NCI-H1930 (cell line): ENCODE measurements at regions not wholly inside any gene's neighbourhood (a gene's known extent, or its start where the extent isn't known, plus 50 kb on each side); places are given as distances from the start of the nearest gene placed in this dataset.
"Not testable (repeated sequence)": the region's sequence is repeated elsewhere in the genome, so short reads cannot be mapped to it uniquely, and the experiment has no call there.

Source experiments
- DNase-seq, 2 experiments: peaks; one replicate each; lab custom pipeline; 2025; lab: John Stamatoyannopoulos, UW

DNA sequence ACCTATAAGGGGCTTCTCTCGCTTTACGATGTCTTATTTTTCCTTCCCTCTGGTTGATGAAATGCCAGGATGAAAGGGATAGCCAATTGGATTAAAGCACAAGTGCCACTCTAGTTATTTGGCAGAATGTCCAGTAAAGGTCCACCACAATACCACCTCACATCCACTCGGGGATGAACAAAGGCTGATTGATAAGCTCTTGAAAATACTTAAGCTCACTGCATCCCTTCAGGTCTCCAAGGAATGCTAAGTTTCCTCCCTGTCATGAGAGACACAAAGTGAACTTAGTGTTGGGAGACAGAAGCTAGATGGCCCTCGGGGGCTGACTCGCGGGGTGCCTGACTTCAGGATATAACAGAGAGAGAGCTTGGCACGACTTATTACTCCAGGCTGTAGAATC is 185.9 kb upstream of the ZNF644 start:
- not testable (repeated sequence) for DNase-seq

DNA sequence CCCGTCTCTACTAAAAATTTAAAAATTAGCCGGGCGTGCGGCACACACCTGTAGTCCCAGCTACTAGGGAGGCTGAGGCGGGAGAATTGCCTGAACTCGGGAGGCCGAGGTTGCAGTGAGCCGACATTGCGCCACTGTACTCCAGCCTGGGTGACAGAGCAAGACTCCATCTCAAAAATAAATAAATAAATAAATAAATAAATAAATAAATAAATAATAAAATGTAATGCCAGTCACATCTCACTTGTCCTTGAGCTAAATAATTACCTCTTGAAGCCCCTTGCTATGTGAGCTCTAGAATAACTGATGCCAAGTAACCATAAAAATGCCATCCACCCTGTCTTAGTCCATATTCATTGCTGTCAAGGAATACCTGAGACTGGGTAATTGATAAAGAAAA is 182.3 kb upstream of the ZNF644 start:
- not testable (repeated sequence) for DNase-seq

DNA sequence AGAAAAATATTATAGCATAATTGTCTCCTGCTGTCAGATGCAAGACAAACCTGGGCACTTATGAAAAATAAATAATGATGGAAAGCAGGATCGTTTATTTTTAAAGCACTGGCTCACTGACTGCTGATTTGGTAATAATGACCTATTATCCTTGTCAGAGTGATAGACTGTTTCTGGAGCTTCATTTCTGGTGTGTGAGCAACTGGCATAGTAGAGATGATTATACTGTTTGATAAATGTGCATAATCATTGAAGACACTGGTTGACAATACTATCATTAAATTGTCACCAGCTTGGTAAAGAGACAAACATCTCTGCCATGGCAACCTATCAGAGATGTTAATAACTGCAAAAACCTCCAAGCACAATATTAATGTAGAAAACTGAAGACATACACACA is 179.9 kb upstream of the ZNF644 start:
- DNase-seq, result peak in 1 of 2 experiments; percentile 25

DNA sequence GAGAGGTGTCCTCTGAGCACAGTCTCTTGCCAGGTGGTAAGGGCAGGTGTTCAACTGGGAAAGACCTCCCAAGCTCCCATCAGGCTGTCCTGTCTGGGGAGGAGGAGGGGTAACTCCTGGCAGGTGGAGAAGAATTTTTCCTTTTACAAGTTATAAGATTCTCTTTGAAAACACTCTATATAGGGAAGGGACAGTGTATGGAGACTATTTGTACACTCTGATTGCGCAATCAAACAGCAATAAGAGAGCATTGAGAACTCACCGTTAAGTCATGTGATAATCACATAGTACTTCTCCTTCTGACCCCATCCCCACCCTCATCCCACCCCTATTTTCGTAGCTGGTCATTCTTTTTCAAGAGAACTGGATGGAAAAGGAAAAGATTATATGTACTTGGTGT is 179.3 kb upstream of the ZNF644 start:
- DNase-seq, result no peak

DNA sequence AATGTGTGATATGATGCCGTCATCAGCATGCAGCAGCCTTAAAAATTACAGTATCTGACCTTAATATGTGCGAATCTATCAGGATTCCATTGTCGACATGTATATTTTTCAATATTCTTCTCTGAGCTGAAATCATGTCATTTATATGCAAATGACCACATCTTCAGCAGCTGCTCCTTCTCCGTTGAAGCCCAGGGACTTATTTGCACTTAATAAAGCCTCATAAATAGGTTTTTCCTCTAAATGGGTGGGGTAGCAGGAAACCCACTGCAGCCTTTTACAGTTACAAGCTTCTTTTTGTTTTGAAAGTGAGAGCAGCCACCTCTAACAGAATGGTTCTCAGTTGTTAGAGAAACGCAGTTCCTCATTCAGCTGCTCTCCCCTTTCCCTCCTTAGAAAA is 178.8 kb upstream of the ZNF644 start:
- DNase-seq, result no peak

DNA sequence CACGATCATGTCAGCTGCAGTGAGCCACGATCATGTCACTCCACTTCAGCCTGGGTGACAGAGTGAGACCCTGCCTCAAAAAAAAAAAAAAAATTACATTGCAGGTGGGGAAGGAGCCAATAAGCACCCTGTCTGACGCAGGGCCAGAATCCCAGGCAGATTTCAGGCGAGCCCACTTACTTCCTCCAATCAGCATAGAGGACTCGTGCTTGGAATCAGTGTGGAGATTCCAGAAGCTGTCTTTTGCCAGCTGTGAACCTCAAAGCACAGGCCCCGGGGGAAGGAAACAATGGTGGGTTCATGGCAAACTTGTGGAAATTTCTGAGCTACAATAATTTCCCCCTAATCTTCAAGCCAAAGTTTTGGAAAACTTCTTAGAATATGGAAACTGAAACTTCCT is 178.2 kb upstream of the ZNF644 start:
- DNase-seq, result no peak

DNA sequence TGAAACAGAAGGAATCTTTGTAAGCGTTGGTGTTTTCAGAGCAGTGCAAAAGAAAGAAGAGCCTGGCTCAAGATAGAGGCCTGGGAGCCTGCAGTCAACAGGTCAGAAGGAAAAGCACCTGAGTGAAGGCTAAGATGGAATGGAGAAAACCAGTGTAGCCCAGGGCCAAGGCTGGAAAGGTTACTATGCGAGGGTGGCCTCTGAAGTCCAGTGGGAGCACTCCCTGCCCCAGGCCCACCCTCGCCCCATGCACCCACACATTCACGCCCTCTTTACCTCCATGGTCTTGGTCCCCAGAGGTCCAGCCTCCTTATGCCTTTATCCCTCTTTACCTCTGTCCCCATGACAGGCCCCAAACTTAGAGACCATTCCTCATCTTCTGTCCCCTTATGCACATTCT is 169.2 kb upstream of the ZNF644 start:
- DNase-seq, result no peak

DNA sequence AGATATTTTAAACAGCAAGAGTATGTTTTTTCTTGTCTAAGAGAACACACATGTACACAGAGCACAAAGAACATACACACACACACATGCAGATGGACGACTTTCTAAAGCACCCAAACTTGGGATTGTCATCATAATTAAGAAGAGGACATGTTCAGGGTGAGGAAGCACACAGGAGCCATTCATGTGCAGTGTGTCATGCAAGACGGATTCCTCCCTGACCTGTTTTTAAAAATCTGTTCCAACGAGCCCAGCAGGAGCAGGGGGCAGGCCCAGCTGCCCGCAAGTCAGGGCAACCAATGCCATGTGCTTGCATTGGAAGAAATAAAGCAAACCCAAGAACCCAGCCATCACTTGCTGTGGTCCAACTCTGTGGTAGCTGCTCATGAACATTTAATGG is 167.3 kb upstream of the ZNF644 start:
- no peak for DNase-seq

DNA sequence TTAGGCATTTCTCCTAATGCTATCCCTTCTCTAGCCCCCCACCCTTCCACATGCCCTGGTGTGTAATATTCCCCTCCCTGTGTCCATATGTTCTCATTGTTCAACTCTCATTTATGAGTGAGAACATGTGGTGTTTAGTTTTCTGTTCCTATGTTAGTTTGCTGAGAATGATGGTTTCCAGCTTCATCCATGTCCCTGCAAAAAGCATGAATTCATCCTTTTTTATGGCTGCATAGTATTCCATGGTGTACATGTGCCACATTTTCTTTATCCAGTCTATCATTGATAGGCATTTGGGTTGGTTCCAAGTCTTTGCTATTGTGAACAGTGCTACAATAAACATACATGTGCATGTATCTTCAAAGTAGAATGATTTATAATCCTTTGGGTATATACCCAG is 161.0 kb upstream of the ZNF644 start:
- DNase-seq, result not testable (repeated sequence)

DNA sequence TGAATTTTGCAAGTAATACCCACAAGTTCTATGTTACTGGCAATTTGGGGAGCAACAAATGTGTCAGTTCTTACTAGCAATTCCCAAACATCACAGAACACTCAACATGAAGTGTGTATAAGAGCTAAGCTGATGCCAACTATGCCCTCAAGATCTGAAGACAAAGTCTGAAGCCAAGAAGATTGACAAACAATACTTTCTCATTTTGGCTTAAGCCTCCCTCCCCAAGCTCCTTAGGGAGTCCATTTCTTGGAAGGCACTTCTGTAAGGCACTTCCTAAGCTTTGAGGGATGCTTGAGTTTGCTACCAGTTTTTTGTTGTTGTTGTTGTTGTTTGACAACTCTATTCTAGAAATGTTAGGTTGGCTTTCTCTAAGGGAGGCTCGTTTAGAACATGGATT is 154.4 kb upstream of the ZNF644 start:
- DNase-seq, result no peak

DNA sequence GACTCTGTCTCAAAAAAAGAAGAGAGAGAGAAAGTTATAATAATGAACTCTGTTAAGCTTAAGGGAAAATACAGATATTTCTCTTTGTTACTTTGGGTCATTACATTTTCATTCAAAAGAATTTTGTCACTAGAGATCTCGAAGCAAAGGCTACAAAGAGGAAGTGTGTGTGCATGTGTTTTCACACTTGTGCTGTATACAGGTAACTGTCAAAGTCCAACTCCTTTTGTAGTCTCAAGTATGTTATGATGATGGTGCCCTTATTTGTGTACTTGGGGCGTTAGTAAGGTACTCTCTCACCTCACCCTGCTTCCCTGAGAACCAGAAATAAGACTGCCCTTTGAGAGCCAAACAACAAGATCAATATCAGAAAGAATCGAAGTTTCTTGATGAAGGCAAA is 152.9 kb upstream of the ZNF644 start:
- no peak for DNase-seq

DNA sequence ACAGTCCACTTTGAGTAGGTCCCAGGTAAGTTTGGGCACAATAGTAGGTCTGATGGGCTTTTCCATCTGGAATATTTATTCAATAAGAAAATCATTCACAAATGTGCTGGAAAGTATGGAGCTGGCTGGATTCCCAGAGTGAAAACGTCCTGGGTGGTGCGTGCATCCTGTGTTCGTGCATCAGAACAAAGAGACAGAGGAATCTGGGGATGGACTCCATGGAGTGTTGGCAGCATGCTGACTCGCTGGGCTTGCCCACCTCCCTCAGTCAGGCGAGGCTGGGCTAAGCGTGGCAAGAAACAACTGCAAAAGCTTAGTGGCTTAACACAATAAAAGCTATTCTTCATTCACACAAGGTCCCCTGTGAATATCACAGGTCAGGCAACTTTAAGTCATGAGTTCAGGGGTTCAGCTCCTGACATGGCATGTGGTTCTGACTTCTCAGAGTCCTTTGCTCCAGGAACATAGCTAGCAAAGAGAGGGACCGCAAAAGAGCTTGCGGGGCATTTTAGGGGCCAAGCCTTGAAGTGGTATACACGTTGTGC is 151.6 kb upstream of the ZNF644 start:
- DNase-seq, result no peak

DNA sequence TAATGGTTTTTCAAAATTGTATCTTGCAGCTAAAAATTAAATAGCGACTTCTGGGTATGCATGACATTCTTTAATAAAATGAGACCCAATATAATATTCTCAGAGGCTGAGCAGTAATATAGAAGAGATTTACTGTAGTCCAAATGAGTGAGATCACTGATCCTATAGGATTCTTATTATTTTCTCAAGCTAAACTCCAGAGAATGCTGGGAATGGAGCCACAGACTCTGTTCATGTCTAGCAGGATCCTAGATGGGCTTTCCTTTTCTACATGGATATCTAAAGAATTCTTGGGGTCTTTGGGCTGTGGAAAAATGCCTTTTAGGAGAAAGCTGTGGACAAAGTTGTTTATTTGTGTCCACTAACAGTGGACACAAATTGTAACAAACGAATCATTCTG is 150.7 kb upstream of the ZNF644 start:
- no peak for DNase-seq

DNA sequence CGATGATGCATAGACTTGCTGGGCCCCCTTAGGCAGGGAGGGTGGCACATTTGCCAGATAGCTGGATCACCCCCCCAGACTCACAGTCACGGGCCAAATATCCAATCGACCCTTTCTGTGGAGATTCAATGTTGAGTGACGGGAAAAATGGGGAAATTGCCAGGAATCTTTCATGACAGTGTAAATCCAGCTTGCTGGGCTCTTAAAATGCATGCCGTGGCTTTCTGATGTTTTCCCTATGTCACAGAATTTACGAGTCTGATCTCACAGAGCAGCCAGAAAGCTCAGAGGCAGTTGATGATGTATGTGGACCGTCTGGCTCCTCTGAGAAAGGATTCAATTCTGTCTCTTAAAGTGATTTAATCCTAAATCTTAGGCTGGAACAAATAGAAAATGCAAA is 150.1 kb upstream of the ZNF644 start:
- DNase-seq, result no peak

DNA sequence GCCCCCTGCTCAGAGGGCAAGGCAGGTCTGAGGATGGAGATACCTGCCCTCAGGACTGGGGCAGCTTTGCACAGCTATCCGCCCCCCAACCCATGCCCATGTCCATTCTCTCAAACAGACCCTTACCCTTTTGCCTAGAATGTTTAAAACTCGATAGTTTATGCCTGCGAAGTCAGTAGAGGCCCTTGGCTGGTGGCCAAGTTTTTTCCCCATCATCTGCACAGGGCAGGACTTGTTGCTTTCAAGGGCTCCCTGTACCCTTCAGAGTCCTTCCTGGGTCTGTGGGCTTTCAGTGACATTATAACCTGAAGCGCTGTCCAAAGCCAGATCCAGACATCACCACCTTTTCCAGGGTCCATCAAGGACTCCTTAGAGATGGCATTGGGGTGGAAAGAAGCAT is 148.7 kb upstream of the ZNF644 start:
- no peak for DNase-seq

DNA sequence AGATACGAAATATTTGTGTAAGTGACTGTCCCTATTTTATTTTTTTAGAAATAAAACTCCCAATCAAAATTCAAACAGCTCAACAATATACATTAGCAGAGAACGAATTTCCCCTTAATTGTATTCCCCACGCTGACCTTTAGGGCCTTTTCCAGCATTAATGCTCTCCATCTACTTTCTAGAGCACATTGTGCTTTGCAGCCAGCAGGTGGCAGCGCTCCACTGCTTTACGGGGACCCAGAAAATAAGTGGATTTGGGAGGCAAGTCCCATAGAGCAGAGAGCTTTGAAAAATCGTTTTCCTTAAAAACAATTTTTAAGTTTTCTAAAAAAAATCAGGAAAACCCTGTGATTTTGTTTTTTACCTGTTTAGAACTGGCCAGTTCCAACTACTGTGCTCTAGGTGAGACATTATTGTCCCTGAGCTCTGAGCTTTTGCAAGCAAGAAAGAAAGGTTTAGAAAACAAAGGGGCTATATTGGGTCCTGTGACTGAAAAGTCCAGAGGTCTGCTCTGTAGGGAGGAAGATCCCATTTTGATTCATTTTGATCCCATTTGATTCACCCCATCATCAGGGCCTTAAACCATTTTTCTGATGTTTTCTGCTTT is 144.4 kb upstream of the ZNF644 start:
- peak; percentile 9 to 42 for DNase-seq

DNA sequence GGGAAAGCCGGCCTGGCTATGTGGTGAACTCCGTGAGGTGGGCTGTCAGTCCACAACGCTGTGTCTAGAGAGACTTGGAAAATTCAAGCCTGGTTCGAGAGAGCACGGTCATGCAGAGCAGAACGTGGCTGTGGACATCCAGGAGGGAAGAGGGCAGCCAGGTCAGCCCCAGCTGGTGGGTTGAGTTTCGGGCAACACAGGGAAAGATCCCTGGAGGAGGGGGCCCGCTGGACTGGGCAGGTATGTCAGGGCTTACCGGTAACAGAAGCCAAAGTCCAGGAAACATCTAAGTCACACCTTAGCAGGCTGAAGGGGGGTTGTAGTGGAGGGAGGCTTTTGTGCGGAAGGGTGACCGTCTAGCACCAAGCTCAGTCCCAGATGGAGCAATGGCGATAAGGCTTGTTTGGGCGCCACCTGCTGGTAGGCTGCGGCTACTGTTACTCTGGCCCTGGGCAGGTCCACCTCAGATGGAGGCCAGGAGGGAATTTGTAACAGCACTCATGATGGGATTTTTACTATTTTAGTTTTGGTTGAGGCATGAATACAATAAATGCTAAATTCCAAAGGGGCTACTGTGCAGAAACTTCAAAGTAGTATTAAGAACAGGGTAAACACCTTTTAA is 143.3 kb upstream of the ZNF644 start:
- DNase-seq, result peak; percentile 39 to 62

DNA sequence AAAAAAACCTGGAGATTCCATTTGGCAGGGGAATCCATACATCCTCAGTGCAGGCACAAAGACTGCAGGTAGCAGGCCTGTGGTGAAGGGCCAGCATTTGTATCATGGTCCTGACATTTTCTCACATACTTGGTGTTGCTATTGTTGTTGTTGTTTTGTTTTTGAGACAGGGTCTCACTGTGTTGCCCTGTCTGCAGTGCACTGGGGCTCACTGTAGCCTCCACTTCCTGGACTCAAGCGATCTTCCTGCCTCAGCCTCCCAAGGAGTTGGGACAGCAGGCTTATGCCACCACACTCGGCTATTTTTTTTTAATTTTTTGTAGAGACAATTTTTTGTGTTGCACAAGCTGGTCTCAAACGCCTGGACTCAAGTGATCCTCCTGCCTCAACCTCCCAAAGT is 140.8 kb upstream of the ZNF644 start:
- DNase-seq, result no peak

DNA sequence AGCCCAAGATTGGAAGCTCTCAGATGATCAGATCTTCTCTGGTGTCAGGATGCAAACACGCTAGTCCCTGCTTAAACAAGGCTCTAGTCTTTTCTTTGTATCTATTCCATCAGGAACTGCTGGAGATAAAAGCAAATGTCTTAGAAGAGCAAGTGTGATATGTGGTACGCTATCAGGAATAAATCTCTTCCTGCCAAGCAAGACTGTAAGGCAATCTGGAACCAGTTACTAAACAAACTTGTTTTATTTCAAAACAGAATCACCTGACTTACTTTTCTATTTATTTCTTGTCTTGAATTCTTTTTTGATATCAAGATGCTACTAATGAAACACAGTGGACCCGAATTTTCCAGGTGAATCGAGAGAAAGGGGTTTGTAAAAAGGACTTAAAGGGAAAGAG is 139.9 kb upstream of the ZNF644 start:
- no peak for DNase-seq

DNA sequence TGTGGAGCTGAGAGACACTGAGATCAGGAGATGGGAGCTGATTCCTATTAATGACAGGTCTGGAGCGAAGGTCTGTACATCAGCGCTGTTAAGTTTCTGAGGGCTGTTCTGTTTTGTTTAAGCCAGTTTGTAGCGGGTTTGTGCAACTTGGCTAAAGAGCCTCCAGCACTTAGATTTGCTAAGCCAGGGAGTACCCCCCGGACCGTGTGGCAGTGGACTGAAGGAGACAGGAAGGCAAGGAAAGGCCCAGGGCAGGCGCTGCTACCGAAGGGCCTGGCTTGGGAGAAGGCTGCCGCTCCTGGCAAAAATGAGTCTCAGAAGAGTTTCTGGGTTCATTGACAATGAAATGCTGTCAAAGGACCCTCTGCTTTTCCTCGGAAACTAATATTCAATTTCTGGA is 139.3 kb upstream of the ZNF644 start:
- DNase-seq, result no peak

DNA sequence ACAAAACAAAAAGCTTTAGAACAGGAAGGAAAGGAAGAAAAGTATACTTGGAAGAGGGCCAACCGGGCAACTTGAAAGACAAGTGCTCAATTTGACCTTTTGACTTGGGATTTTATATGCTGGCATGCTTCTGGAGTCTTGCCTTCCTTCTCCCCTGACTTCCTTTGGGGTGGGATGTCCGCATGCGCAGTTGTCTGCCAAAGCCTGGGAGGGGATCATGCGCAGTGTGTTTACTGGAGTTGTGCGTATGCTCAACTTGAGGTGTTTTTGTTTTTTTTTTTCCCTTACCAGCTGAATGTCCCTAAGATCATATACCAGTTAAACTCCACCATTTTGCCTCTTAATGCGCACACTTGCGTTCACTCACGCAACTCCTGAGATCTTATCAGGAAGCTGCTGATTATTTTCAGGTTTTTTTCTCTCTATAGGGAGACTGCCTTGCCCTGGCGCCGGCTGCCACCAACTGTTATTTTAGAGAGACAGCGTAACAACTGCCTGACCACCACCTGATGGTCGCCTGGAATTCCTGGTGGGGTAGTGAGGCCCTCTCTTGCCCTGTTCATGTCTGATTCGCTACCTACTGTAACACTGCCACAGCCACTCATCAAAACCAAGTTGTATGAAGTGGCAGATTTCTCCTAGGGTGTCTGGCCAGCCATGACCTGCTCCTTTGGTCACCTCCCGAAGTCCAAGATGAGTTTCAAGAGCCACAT is 138.7 kb upstream of the ZNF644 start:
- DNase-seq, result no peak

DNA sequence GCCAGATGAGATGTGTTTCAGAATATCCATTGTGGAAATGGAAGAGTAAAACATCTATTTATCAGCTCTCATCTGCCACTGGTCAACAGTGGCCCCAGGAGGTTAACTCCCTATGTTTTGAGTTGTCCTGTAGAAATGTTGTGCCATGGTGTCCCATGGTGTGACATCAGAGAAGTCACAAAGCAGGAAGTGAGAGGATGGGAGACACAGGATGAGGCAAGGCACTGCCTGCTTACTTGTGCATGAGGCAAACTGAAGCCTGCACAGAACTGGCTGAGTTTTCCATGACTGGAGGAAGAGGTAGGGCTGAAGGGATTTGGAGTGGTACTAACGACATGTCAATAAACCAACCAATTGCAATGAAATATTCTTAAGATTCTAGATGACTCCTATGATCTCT is 131.5 kb upstream of the ZNF644 start:
- no peak for DNase-seq

DNA sequence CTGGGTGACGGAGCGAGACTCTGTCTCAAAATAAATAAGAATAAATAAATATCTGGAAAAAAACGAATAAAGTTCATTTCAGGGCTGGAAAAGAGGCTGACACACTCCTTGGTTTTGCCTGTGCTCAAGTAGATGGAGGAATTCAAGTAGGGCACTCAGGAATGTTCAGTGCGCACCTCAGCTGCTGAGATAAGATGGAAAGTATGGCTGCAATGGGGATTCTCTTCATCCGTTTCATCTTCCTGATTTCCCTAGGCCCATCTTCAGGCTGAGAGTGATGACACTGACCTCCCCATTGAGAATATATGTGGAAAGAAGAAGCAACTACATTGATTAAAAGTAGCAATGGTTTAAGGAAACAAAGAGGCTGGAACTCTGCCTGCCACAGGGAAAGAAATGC is 130.5 kb upstream of the ZNF644 start:
- no peak for DNase-seq
